ENCODE measurements at regions not wholly inside any gene's neighbourhood (a gene's known extent, or its start where the extent isn't known, plus 50 kb on each side); places are given as distances from the start of the nearest gene placed in this dataset.
A peak's percentile ranks its signal among the peaks of the same experiment; 100 is the strongest.

GRCh38 chr7:101702362-101702850 lies 73.3 kb upstream of the MYL10 start:
- TF ChIP-seq CTCF (conservative IDR thresholded peaks at IDR 0.05): no peak
- peak overlapping the region; percentile 69 for H3K27ac Mint-ChIP-seq
- no peaks in the 10 kb centered on the region for H3K9me3 Mint-ChIP-seq
- no peak for DNase-seq (ENCODE audit: extremely low spot score, unreplicated experiment)
- peaks cover 14% of the 10 kb centered on the region for H3K27me3 Mint-ChIP-seq
- no peaks in the 10 kb centered on the region for H3K36me3 Mint-ChIP-seq
- peaks cover 7% of the 10 kb centered on the region for H3K4me1 Mint-ChIP-seq (ENCODE audit: unreplicated experiment)
- no peak overlapping the region for H3K4me3 Mint-ChIP-seq

- H3K27ac Mint-ChIP-seq: no peak overlapping the region
- no peaks in the 10 kb centered on the region for H3K36me3 Mint-ChIP-seq
- TF ChIP-seq CTCF (conservative IDR thresholded peaks at IDR 0.05): no peak
- H3K4me1 Mint-ChIP-seq (ENCODE audit: unreplicated experiment): no peaks in the 10 kb centered on the region
- H3K9me3 Mint-ChIP-seq: no peaks in the 10 kb centered on the region
- no peak overlapping the region for H3K4me3 Mint-ChIP-seq
- DNase-seq (ENCODE audit: extremely low spot score, unreplicated experiment): no peak
- H3K27me3 Mint-ChIP-seq: peaks cover 7% of the 10 kb centered on the region
Measured at GRCh38 chr7:101705331-101705730, 76.2 kb upstream of the MYL10 start.

- no peak for TF ChIP-seq CTCF (conservative IDR thresholded peaks at IDR 0.05)
- no peaks in the 10 kb centered on the region for H3K9me3 Mint-ChIP-seq
- H3K27ac Mint-ChIP-seq: no peak overlapping the region
- H3K4me1 Mint-ChIP-seq (ENCODE audit: unreplicated experiment): no peaks in the 10 kb centered on the region
- H3K4me3 Mint-ChIP-seq: no peak overlapping the region
- H3K27me3 Mint-ChIP-seq: peaks cover 5% of the 10 kb centered on the region
- no peak for DNase-seq (ENCODE audit: extremely low spot score, unreplicated experiment)
- no peaks in the 10 kb centered on the region for H3K36me3 Mint-ChIP-seq
Measured at GRCh38 chr7:101707587-101707986, 78.5 kb upstream of the MYL10 start.

- no peak for DNase-seq (ENCODE audit: extremely low spot score, unreplicated experiment)
- Mint-ChIP-seq H3K4me1 (ENCODE audit: unreplicated experiment) (no peaks in the 10 kb centered on the region), H3K9me3 (no peaks in the 10 kb centered on the region), H3K27ac (no peak overlapping the region), H3K4me3 (no peak overlapping the region), H3K27me3 (peaks cover 6% of the 10 kb centered on the region), H3K36me3 (no peaks in the 10 kb centered on the region)
- TF ChIP-seq CTCF (conservative IDR thresholded peaks at IDR 0.05): no peak
Measured at GRCh38 chr7:101708223-101708622, 79.1 kb upstream of the MYL10 start.

DNA sequence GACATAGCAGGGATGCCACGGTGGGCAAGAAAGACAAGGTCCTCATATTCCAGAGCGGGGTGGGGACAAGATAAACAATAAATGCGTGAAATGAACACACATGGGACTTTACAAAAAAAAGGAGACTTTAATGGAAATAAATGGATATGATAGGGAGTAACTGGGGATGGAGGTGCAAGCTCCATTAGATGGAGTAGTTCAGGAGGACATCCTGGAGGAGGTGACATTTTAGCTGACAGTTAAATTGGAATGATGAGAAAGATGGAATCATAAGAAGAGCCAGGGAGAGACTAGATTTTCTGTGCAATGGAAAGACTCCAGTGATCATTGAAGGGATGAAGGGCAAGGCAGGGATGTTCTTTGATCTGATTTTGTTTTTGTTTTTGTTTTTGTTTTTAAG lies 83.6 kb upstream of the MYL10 start:
- H3K4me3 Mint-ChIP-seq: no peak overlapping the region
- H3K27me3 Mint-ChIP-seq: peaks cover 5% of the 10 kb centered on the region

More for the DNA sequence above, 83.6 kb upstream of the MYL10 start:
- Mint-ChIP-seq H3K36me3 (no peaks in the 10 kb centered on the region), H3K27ac (no peak overlapping the region), H3K4me1 (ENCODE audit: unreplicated experiment) (peaks cover 4% of the 10 kb centered on the region), H3K9me3 (no peaks in the 10 kb centered on the region)
- no peak for DNase-seq (ENCODE audit: extremely low spot score, unreplicated experiment)
- TF ChIP-seq CTCF (conservative IDR thresholded peaks at IDR 0.05): no peak

All from type B pancreatic cell (in vitro differentiated cells).